ENCODE measurements at regions not wholly inside any gene's neighbourhood (a gene's known extent, or its start where the extent isn't known, plus 50 kb on each side); places are given as distances from the start of the nearest gene placed in this dataset.

- H3K27ac Mint-ChIP-seq (ENCODE audit: unreplicated experiment): peak overlapping the region; percentile 72
- H3K4me1 Mint-ChIP-seq (ENCODE audit: low read depth, unreplicated experiment): peaks cover 24% of the 10 kb centered on the region
- Histone ChIP-seq H3K36me3 (ENCODE audit: control insufficient read depth, insufficient read depth, low read length) (no peaks in the 10 kb centered on the region), H3K4me1 (peaks cover 35% of the 10 kb centered on the region), H3K27me3 (replicated peaks; ENCODE audit: control insufficient read depth, insufficient read depth, low read length) (no peaks in the 10 kb centered on the region), H3K4me3 (ENCODE audit: low read depth, low read length) (no peak overlapping the region), H3K9me3 (no peaks in the 10 kb centered on the region; the same call in 1 of the 2 replicates)
- peak overlapping the region; percentile 35 for H3K4me3 Mint-ChIP-seq (ENCODE audit: unreplicated experiment)
- H3K36me3 Mint-ChIP-seq (ENCODE audit: insufficient read depth, unreplicated experiment): no peaks in the 10 kb centered on the region
- no TSS peak for BruUV-seq (replicated peaks)
- TF ChIP-seq, protein P1, sequence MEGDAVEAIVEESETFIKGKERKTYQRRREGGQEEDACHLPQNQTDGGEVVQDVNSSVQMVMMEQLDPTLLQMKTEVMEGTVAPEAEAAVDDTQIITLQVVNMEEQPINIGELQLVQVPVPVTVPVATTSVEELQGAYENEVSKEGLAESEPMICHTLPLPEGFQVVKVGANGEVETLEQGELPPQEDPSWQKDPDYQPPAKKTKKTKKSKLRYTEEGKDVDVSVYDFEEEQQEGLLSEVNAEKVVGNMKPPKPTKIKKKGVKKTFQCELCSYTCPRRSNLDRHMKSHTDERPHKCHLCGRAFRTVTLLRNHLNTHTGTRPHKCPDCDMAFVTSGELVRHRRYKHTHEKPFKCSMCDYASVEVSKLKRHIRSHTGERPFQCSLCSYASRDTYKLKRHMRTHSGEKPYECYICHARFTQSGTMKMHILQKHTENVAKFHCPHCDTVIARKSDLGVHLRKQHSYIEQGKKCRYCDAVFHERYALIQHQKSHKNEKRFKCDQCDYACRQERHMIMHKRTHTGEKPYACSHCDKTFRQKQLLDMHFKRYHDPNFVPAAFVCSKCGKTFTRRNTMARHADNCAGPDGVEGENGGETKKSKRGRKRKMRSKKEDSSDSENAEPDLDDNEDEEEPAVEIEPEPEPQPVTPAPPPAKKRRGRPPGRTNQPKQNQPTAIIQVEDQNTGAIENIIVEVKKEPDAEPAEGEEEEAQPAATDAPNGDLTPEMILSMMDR (IDR thresholded peaks at IDR 0.05; ENCODE audit: insufficient read depth in 1 of 2, low read depth in 1 of 2, low read length in 1 of 2, severe bottlenecking in 1 of 2, unreplicated experiment in 1 of 2): no peak
- ChIA-PET POLR2A (no interaction called here), CTCF (no interaction called here)
- intact Hi-C loops (cut with micrococcal nuclease; ENCODE audit: unreplicated experiment): no loop called here
- H3K27me3 Mint-ChIP-seq (ENCODE audit: insufficient read depth, unreplicated experiment): no peaks in the 10 kb centered on the region
- peaks cover 15% of the 10 kb centered on the region for H3K9me3 Mint-ChIP-seq (ENCODE audit: unreplicated experiment)
- peak in 1 of 2 experiments; percentile 6 for DNase-seq
These were observed 122.9 kb upstream of the PTPRG start for GRCh38 chr3:61438253-61439121.

DNA sequence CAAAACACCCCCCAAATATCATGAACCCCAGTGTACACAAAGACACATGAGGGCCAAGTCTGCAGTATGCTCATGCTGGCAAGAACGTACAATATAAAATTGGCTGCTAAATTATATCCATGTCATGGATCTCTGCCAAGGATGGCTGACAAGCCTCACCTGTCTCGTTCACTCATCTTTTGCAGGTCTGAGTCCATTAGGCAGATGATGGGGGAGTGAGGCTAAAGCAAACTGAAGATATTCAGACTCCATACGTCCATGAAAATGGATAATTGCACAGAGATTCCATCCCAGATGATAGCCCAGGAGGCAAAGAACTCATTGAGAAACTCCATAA lies 122.3 kb upstream of the PTPRG start:
- CTCF ChIA-PET: no interaction called here
- no TSS peak for BruUV-seq (replicated peaks)
- intact Hi-C loops (cut with micrococcal nuclease; ENCODE audit: unreplicated experiment): no loop called here
- no peak for DNase-seq
- peaks cover 35% of the 10 kb centered on the region for H3K4me1 ChIP-seq
- no peaks in the 10 kb centered on the region for H3K27me3 Mint-ChIP-seq (ENCODE audit: insufficient read depth, unreplicated experiment)
- H3K4me3 ChIP-seq (ENCODE audit: low read depth, low read length): no peak overlapping the region
- H3K4me1 Mint-ChIP-seq (ENCODE audit: low read depth, unreplicated experiment): peaks cover 24% of the 10 kb centered on the region
- H3K4me3 Mint-ChIP-seq (ENCODE audit: unreplicated experiment): peak overlapping the region; percentile 35
- TF ChIP-seq, protein P1 (IDR thresholded peaks at IDR 0.05; ENCODE audit: insufficient read depth in 1 of 2, low read depth in 1 of 2, low read length in 1 of 2, severe bottlenecking in 1 of 2, unreplicated experiment in 1 of 2): no peak
- no peaks in the 10 kb centered on the region for H3K27me3 ChIP-seq (replicated peaks; ENCODE audit: control insufficient read depth, insufficient read depth, low read length)
- H3K9me3 Mint-ChIP-seq (ENCODE audit: unreplicated experiment): peaks cover 15% of the 10 kb centered on the region
- H3K27ac Mint-ChIP-seq (ENCODE audit: unreplicated experiment): peak overlapping the region; percentile 72
- POLR2A ChIA-PET: no interaction called here
- H3K9me3 ChIP-seq: no peaks in the 10 kb centered on the region; the same call in 1 of the 2 replicates
- no peaks in the 10 kb centered on the region for H3K36me3 ChIP-seq (ENCODE audit: control insufficient read depth, insufficient read depth, low read length)
- no peaks in the 10 kb centered on the region for H3K36me3 Mint-ChIP-seq (ENCODE audit: insufficient read depth, unreplicated experiment)

DNA sequence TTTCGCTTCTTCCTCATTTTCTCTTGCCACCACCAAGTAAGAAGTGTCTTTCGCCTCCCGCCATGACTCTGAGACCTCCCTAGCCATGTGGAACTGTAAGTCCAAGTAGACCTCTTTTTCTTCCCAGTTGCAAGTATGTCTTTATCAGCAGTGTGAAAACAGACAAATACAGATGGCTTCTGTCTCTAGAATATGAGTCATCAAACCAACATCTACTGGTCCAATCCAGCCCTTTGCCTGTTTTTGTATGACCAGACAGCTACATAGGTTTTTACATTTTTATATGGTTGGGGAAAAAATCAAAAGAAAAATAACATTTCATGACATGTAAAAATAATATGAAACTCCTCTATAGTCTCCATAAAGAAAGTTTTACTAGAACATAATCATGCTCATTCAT lies 118.7 kb upstream of the PTPRG start:
- DNase-seq: no peak

More for the DNA sequence above, 118.7 kb upstream of the PTPRG start:
- Histone ChIP-seq H3K4me3 (ENCODE audit: low read depth, low read length) (no peak overlapping the region), H3K4me1 (peaks cover 33% of the 10 kb centered on the region), H3K36me3 (ENCODE audit: control insufficient read depth, insufficient read depth, low read length) (no peaks in the 10 kb centered on the region), H3K9me3 (no peaks in the 10 kb centered on the region), H3K27me3 (replicated peaks; ENCODE audit: control insufficient read depth, insufficient read depth, low read length) (no peaks in the 10 kb centered on the region)
- H3K36me3 Mint-ChIP-seq (ENCODE audit: insufficient read depth, unreplicated experiment): no peaks in the 10 kb centered on the region
- H3K9me3 Mint-ChIP-seq (ENCODE audit: unreplicated experiment): peaks cover 15% of the 10 kb centered on the region
- intact Hi-C loops (cut with micrococcal nuclease; ENCODE audit: unreplicated experiment): no loop called here
- BruUV-seq (replicated peaks): no TSS peak
- H3K4me1 Mint-ChIP-seq (ENCODE audit: low read depth, unreplicated experiment): peaks cover 21% of the 10 kb centered on the region
- H3K4me3 Mint-ChIP-seq (ENCODE audit: unreplicated experiment): no peak overlapping the region
- TF ChIP-seq, protein P1 (IDR thresholded peaks at IDR 0.05; ENCODE audit: insufficient read depth in 1 of 2, low read depth in 1 of 2, low read length in 1 of 2, severe bottlenecking in 1 of 2, unreplicated experiment in 1 of 2): no peak
- no peaks in the 10 kb centered on the region for H3K27me3 Mint-ChIP-seq (ENCODE audit: insufficient read depth, unreplicated experiment)
- POLR2A ChIA-PET: no interaction called here
- no peak overlapping the region for H3K27ac Mint-ChIP-seq (ENCODE audit: unreplicated experiment)
- CTCF ChIA-PET: no interaction called here
